Esophagus muscularis mucosa (tissue), 4 donors: ENCODE measurements at regions not wholly inside any gene's neighbourhood (a gene's known extent, or its start where the extent isn't known, plus 50 kb on each side); places are given as distances from the start of the nearest gene placed in this dataset.

ENCODE experiments used
- DNase-seq: peaks from one replicate; pipeline ENCODE4 v3.0.0-alpha.2; 2017; ENCODE audit errors: extremely low spot score
- H3K27ac ChIP-seq, 4 donors: fragments of 200-600 bp; sonication (generic); replicated peaks in 1 of 4; 1 replicate in 3 of 4; 2 replicates in 1 of 4; pipeline ENCODE4 v1.5.1; 2016 to 2019; ENCODE audit warnings: mild to moderate bottlenecking in 1 of 4
- H3K27me3 ChIP-seq, 4 donors: fragments of 200-600 bp; sonication (generic); one replicate each; pipeline versions ENCODE4 v1.5.1 to v1.6.0; 2016 to 2019
- H3K36me3 ChIP-seq, 4 donors: fragments of 200-600 bp; sonication (generic); one replicate each; pipeline ENCODE4 v1.5.1; 2016 to 2019
- H3K4me1 ChIP-seq, 4 donors: fragments of 200-600 bp; sonication (generic); one replicate each; pipeline ENCODE4 v1.5.1; 2016 to 2019
- H3K4me3 ChIP-seq, 4 donors: fragments of 200-600 bp; sonication (generic); 1 replicate in 2 of 4; 2 replicates in 2 of 4; pipeline ENCODE4 v1.5.1; 2016 to 2019; ENCODE audit warnings: mild to moderate bottlenecking in 4 of 4, moderate library complexity in 1 of 4
- H3K9me3 ChIP-seq, 4 donors: fragments of 200-600 bp; sonication (generic); 1 replicate in 3 of 4; 2 replicates in 1 of 4; pipeline ENCODE4 v1.5.1; 2016 to 2019
- CTCF ChIP-seq, 3 experiments: fragments of 200-600 bp in 2 of 3; fragments of 450-650 bp in 1 of 3; sonication (generic) in 2 of 3; IDR thresholded peaks; one replicate each; pipeline ENCODE4 v1.5.1; 2017 to 2019; ENCODE audit warnings: antibody characterized with exemption in 3 of 3, mild to moderate bottlenecking in 2 of 3, moderate library complexity in 1 of 3
- EP300 ChIP-seq: sonication (generic); formaldehyde crosslinking; IDR thresholded peaks from one replicate; pipeline ENCODE4 v1.6.1; 2017; ENCODE audit warnings: antibody characterized with exemption
- POLR2A ChIP-seq: fragments of 450-650 bp; IDR thresholded peaks from one replicate; pipeline ENCODE4 v1.6.1; 2017; ENCODE audit warnings: antibody characterized with exemption, moderate library complexity, mild to moderate bottlenecking, low read depth
- POLR2AphosphoS5 ChIP-seq, 2 donors: sonication (generic); formaldehyde crosslinking; IDR thresholded peaks; one replicate each; pipeline ENCODE4 v1.6.1; 2017; ENCODE audit warnings: antibody characterized with exemption in 2 of 2
- WGBS: methylation state at CpG from one replicate; pipeline ENCODE4 v1.1.5; 2018; 5-methylcytosine and 5-hydroxymethylcytosine counted together
- intact Hi-C: fragments of 100-400 bp; cut with DNase I; formaldehyde crosslinking; loops from one replicate; pipeline ENCODE4 v1.15.1; 2023

DNA sequence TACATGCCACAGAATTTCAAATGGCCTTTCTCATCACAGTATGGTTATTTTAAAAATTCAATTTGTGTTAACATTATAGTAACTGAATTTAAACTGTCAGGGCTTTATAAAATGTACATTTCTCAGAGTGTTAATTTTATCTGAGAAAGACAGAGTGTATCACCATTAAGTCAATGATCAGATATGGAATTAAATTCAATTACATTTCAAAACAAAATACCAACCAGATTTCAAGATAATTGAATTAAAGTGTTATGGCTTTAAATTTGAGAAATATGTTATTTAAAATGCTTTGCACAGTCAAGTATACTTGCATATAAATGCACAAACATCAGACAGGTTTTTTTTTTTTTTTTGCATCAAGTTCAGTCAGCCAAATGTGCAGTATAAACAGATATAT, 1574.4 kb downstream of the BRINP3 start:
- no peaks in the 10 kb centered on the region for H3K36me3 ChIP-seq
- TF ChIP-seq EP300 (no peak), CTCF (IDR thresholded peaks at IDR 0.05) (no peak), POLR2A (no peak), POLR2AphosphoS5 (IDR thresholded peaks at IDR 0.05) (no peak)
- H3K27me3 ChIP-seq, result no peaks in the 10 kb centered on the region
- no peaks in the 10 kb centered on the region for H3K4me1 ChIP-seq
- intact Hi-C loops, result no loop called here
- H3K4me3 ChIP-seq, result no peak overlapping the region
- DNase-seq, result no peak
- H3K27ac ChIP-seq, result no peak overlapping the region
- H3K9me3 ChIP-seq, result no peaks in the 10 kb centered on the region

GRCh38 chr1:188904201-188904600, 1573.5 kb downstream of the BRINP3 start:
- TF ChIP-seq CTCF (IDR thresholded peaks at IDR 0.05) (no peak), POLR2A (no peak), POLR2AphosphoS5 (IDR thresholded peaks at IDR 0.05) (no peak), EP300 (no peak)
- Histone ChIP-seq H3K4me3 (no peak overlapping the region), H3K36me3 (no peaks in the 10 kb centered on the region), H3K4me1 (no peaks in the 10 kb centered on the region), H3K27me3 (no peaks in the 10 kb centered on the region), H3K9me3 (no peaks in the 10 kb centered on the region), H3K27ac (no peak overlapping the region)
- no peak for DNase-seq
- WGBS, result 88% methylated on average over 2 of the region's 2 CpGs
- intact Hi-C loops, result no loop called here

GRCh38 chr1:188906921-188907641, 1570.6 kb downstream of the BRINP3 start:
- WGBS, result 89% methylated on average over 10 of the region's 10 CpGs
- Histone ChIP-seq H3K27me3 (no peaks in the 10 kb centered on the region), H3K27ac (no peak overlapping the region), H3K4me3 (no peak overlapping the region), H3K9me3 (no peaks in the 10 kb centered on the region), H3K36me3 (no peaks in the 10 kb centered on the region), H3K4me1 (no peaks in the 10 kb centered on the region)
- no peak for DNase-seq
- TF ChIP-seq CTCF (IDR thresholded peaks at IDR 0.05), result no peak
- no peak for TF ChIP-seq POLR2AphosphoS5 (IDR thresholded peaks at IDR 0.05)
- TF ChIP-seq EP300, result no peak
- TF ChIP-seq POLR2A, result no peak
- intact Hi-C loops, result no loop called here

- Histone ChIP-seq H3K36me3 (no peaks in the 10 kb centered on the region), H3K9me3 (no peaks in the 10 kb centered on the region), H3K27ac (no peak overlapping the region), H3K4me3 (no peak overlapping the region), H3K4me1 (no peaks in the 10 kb centered on the region), H3K27me3 (no peaks in the 10 kb centered on the region)
- WGBS, result 79% methylated on average over 3 of the region's 3 CpGs
- DNase-seq, result no peak
- TF ChIP-seq POLR2AphosphoS5 (IDR thresholded peaks at IDR 0.05) (no peak), POLR2A (no peak), CTCF (IDR thresholded peaks at IDR 0.05) (no peak), EP300 (no peak)
- intact Hi-C loops, result no loop called here
Measured at GRCh38 chr1:188930382-188930781, 1547.3 kb downstream of the BRINP3 start.

DNA sequence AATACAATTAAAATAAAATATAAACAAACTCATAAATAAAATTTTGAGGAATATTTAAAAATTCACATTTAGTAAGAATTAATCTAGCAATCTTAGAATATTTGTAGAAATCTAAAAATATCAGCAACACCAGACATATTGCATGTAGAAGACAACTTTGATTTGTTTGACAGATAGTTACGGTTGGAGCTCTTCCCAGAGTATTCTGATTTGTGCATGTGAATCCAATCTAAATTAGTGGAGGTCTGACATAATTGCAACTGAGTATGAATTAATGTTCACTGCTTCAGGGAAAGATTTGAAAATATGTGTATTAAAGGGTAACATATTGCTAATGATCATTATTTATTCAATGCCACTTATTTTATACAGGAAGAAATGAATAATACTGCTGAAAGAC, 1546.2 kb downstream of the BRINP3 start:
- DNase-seq, result no peak
- no peaks in the 10 kb centered on the region for H3K36me3 ChIP-seq
- no peak overlapping the region for H3K4me3 ChIP-seq
- no peak overlapping the region for H3K27ac ChIP-seq
- TF ChIP-seq POLR2A (no peak), POLR2AphosphoS5 (IDR thresholded peaks at IDR 0.05) (no peak), CTCF (IDR thresholded peaks at IDR 0.05) (no peak), EP300 (no peak)
- no peaks in the 10 kb centered on the region for H3K27me3 ChIP-seq
- no peaks in the 10 kb centered on the region for H3K4me1 ChIP-seq
- no peaks in the 10 kb centered on the region for H3K9me3 ChIP-seq
- 45% methylated on average over 1 of the region's 1 CpG for WGBS
- intact Hi-C loops, result no loop called here
